GM18951 (cell line): ENCODE measurements at regions not wholly inside any gene's neighbourhood (a gene's known extent, or its start where the extent isn't known, plus 50 kb on each side); places are given as distances from the start of the nearest gene placed in this dataset.

Source experiments
- POLR2A ChIP-seq: IDR thresholded peaks from 4 replicates; pipeline ENCODE4 v1.6.1; 2011; ENCODE audit warnings: mild to moderate bottlenecking; ENCODE audit not compliant: insufficient read length, insufficient read depth; ENCODE audit errors: extremely low read depth
- in situ Hi-C: fragments of 300-500 bp; cut with MboI; formaldehyde crosslinking; loops from one replicate; pipeline ENCODE4 v1.12.0; 2022; ENCODE audit warnings: low sequenced_read_pairs, mixed read lengths, inconsistent platforms; ENCODE audit not compliant: unreplicated experiment

DNA sequence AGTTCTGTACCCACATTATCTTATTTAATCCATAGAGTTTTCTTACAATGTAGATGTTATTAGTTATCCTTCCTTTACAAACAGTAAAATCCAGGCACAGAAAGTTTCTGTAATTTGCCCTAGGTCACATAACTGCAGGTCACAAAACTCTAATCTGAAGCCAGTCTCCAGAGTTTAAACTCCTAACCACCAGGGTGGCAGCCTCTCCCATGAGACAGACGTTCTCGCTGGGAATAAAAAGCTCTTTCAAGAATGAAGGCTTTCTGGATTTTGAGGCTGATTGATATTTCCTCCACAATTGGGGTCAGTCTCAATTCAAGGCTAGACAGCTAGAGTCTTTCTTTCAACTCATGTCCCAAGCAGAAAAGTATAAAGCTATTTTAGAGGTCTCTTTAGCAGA is 95.8 kb upstream of the PLEKHG7 start:
- in situ Hi-C loops = no loop called here
- TF ChIP-seq POLR2A = no peak

DNA sequence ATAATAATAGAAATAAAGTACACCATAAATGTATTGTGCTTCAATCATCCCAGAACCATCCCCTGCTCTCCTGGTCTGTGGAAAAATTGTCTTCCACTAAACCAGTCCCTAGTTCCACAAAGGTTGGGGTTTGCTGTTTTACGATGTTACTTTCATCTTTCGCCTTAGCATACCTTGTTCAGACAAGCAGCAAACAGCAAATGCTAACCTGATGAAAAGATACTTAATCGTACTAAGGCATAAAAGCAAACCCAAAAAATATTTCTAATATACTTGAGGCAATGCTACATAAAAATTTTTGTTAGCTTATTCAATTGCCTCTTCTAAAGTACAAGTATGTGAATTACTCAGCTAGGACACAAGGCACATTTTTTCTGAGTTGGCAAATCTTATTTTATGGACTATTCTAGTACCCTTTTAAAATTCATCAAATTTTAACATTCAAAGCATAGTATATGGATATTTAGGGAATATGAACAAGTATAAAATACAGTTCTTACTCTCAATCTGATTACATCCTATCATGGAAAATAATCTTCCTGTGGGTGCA is 97.1 kb upstream of the PLEKHG7 start:
- TF ChIP-seq POLR2A = no peak
- in situ Hi-C loops = no loop called here

GRCh38 chr12:92604786-92605185 is 98.0 kb upstream of the PLEKHG7 start:
- no peak for TF ChIP-seq POLR2A
- in situ Hi-C loops = no loop called here

DNA sequence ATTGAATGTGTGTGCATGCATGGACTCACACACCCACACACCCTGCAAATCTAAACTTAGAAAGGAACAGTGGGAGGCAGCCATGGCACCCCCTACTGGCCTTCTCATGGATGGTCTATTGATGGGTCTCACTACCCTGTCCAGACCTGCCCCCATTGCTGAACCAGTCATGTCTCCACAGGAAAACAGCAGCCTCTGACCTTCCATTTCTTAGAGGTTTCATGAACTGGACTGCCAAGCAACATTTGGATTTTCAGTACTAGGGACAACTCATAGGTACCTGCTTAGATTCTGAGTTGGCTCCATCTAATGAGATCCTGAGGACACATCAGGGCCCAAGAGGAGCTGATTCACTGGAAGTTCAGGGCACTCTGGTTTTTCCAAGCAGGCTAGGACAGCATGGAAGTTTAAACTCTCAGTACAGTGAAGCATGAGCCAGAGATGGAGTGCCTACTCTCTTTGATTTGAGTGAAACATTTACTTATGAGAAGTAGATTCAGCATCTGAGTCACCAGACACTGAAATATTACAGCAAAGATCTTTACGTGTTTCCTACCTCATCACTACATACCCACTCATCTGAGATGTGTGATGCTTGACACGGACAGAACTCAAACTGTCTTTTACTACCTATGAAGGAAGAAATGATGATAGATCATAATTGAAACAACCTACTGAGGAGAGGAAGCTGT is 98.9 kb upstream of the PLEKHG7 start:
- in situ Hi-C loops = no loop called here

DNA sequence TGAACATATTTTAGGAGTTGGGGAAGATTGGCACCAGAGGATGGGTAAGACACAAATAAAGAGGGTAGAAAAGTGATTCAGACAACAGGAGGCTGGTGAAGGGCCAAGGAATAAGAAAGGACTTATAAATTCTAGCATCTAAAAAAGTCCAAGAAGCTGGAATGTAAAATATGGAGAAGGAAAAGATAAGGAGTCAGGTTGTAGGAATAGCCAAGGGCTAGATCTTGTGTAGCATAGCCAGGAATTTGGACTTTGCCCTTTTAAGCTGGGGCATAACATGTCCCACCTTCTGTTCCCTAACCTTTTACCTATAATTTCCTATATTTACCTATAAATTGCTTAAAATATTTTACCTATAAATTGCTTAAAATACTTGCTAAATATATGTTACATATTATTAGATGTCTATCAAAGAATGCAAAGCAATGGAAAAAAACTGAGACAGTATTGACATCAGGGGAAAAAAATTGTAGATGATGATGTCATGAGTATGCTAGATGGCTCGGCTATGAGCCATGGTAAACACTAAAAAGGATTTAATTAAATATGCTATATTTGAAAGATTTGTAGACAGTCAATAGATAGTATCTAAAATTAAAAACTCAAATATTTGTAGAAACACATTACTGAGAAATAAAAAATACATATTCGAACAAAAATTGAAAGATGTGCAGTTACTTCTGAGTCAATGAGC is 99.7 kb upstream of the PLEKHG7 start:
- in situ Hi-C loops = no loop called here
- no peak for TF ChIP-seq POLR2A

More for the DNA sequence above, 98.9 kb upstream of the PLEKHG7 start:
- TF ChIP-seq POLR2A = no peak

GRCh38 chr12:92602476-92602875 is 100.3 kb upstream of the PLEKHG7 start:
- no peak for TF ChIP-seq POLR2A
- in situ Hi-C loops = no loop called here

DNA sequence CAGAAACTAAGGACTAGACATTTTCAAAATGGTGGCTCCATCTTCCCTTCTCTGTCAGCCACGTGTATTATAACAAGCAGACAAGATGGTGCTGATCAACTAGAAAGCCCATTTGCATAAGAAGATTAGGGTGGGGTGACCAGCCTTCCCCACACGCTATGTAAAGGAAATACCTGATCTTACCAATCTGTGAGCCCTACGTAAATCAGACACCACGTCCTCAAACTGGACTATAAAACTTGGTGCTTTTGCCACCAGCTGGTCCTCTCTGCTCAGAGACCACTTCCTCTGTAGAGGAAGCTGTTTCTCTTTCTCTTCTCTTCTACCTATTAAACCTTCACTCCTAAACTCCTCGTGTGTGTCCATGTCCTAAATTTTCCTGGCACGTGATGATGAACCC is 101.1 kb upstream of the PLEKHG7 start:
- no peak for TF ChIP-seq POLR2A
- in situ Hi-C loops = no loop called here

- in situ Hi-C loops = no loop called here
- TF ChIP-seq POLR2A = no peak
Measured at GRCh38 chr12:92601176-92601575, 101.6 kb upstream of the PLEKHG7 start.

GRCh38 chr12:92600052-92600451 is 102.7 kb upstream of the PLEKHG7 start:
- in situ Hi-C loops = no loop called here
- no peak for TF ChIP-seq POLR2A

DNA sequence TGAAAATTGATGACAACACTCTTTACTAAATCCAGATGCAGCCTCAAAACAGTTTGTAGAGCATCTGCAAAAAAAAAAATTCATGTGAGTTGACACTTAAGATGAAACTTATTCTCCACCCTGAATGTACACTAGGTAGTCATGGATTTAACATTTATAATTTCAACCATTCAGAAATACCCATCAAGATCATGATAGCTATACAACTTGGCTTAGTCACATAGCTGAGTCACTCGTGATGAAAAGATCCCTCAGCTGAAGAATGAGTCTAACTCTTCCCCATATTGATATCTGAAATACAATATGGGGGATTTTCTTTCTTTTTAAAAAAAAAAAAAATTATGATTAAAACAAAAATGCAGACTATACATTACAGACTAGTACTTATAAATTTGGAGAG is 104.8 kb upstream of the PLEKHG7 start:
- TF ChIP-seq POLR2A = no peak
- in situ Hi-C loops = loop anchor here (25.0 kb wide), 1 partner anchor 1036 kb away; no protein-coding TSS in a partner anchor

DNA sequence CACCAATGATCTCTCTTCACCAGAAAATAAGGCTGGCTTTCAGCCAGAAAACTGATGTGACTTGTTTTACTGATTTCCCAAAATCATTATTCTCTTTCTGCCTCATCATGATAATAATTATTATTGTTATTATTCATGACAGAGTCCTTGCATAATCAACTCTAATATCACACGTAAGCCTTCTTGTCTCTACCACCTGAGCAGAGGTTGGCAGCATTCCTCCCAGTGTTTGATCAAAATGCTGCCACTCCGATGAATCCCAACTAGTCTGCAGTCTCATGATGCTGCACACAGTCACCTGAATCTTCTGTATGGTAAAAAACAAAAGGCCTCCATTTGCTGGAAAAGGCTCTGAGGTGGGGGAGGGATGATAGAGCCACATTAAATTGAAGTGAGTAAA is 105.7 kb upstream of the PLEKHG7 start:
- no peak for TF ChIP-seq POLR2A
- in situ Hi-C loops = loop anchor here (25.0 kb wide), 1 partner anchor 1035 kb away; no protein-coding TSS in a partner anchor

DNA sequence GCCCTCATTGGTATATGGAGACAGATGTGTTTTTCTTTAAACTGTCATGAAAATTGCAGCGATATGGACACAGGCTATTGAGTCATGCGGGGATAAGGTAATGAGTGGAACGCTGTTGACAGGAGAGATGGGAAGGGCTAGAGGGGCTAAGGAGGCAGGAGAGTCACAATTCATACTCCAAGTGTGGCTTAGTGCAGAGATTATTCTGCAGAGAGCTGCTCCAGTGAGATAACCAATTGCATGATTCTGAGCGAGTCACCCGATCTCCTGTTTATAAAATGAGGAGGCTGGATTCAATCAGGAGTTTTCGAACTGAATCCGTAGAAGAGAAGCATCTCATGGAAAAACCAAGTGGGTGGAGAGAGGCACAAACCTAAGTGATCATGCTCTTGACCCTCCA is 106.4 kb upstream of the PLEKHG7 start:
- in situ Hi-C loops = loop anchor here (25.0 kb wide), 1 partner anchor 1034 kb away; no protein-coding TSS in a partner anchor

DNA sequence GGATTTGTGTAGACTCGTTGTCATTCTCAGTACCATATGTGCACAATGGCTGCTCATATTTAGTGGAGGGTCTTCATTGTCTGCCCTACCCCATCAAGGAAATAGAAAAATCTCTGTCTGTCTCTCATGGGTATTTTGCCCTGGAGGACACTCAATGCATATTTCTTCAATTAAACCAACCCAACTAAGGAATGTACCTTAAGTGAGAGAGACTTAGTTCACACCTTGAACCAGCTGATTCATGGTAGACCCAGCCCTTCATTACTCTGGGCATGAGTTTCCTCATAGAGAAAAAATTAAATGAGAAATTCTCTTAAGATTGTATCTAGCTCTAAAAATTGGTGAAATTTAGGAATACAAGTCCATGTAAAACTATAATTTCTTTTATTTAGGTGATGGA is 107.1 kb upstream of the PLEKHG7 start:
- in situ Hi-C loops = loop anchor here (25.0 kb wide), 1 partner anchor 1033 kb away; no protein-coding TSS in a partner anchor
- no peak for TF ChIP-seq POLR2A

More for the DNA sequence above, 106.4 kb upstream of the PLEKHG7 start:
- no peak for TF ChIP-seq POLR2A
